Natural killer cell (primary cell): ENCODE measurements at regions not wholly inside any gene's neighbourhood (a gene's known extent, or its start where the extent isn't known, plus 50 kb on each side); places are given as distances from the start of the nearest gene placed in this dataset.

Experiments used
- ATAC-seq, 3 donors: fragments of 150-1000 bp in 2 of 3; fragments of 200-7000 bp in 1 of 3; cut with Tn5 transposase; 1 replicate in 1 of 3; 2 replicates in 2 of 3; pipeline ENCODE4 v1.10.0; 2021; ENCODE audit warnings: mild to moderate bottlenecking in 2 of 3, moderate library complexity in 2 of 3
- DNase-seq, 2 donors: peaks; one replicate each; pipeline versions ENCODE4 v3.0.0 to v3.0.0-alpha.2; 2013 to 2021; ENCODE audit warnings: mixed read lengths in 1 of 2
- H3K27ac ChIP-seq: one replicate; pipeline ENCODE4 v1.5.1; 2013; ENCODE audit warnings: mild to moderate bottlenecking, low read length
- H3K27me3 ChIP-seq: one replicate; pipeline ENCODE4 v1.6.1; 2013; ENCODE audit warnings: low read length; ENCODE audit not compliant: control insufficient read depth, insufficient read depth
- H3K36me3 ChIP-seq: one replicate; pipeline ENCODE4 v1.6.1; 2013; ENCODE audit warnings: low read length; ENCODE audit not compliant: control insufficient read depth, insufficient read depth
- H3K4me1 ChIP-seq: one replicate; pipeline ENCODE4 v1.6.1; 2013; ENCODE audit warnings: low read length; ENCODE audit not compliant: control insufficient read depth, insufficient read depth
- H3K4me3 ChIP-seq: one replicate; pipeline ENCODE4 v1.5.1; 2013; ENCODE audit warnings: low read length
- H3K9me3 ChIP-seq: one replicate; pipeline ENCODE4 v1.6.1; 2013; ENCODE audit warnings: low read length; ENCODE audit not compliant: control insufficient read depth, insufficient read depth
- H3K27ac Mint-ChIP-seq, 2 donors: one replicate each; pipeline ENCODE4 v1.8.0; 2022; ENCODE audit warnings: mild to moderate bottlenecking in 2 of 2, mixed read lengths in 2 of 2, moderate library complexity in 1 of 2
- H3K27me3 Mint-ChIP-seq, 2 donors: one replicate each; pipeline ENCODE4 v1.8.0; 2022; ENCODE audit warnings: low read depth in 2 of 2, mixed read lengths in 2 of 2
- H3K36me3 Mint-ChIP-seq: one replicate; pipeline ENCODE4 v1.8.0; 2022; ENCODE audit warnings: mixed read lengths
- H3K4me1 Mint-ChIP-seq, 2 donors: one replicate each; pipeline ENCODE4 v1.8.0; 2022; ENCODE audit warnings: mixed read lengths in 2 of 2
- H3K4me3 Mint-ChIP-seq: one replicate; pipeline ENCODE4 v1.8.0; 2022; ENCODE audit warnings: mild to moderate bottlenecking, moderate library complexity, mixed read lengths
- H3K9me3 Mint-ChIP-seq, 2 donors: one replicate each; pipeline ENCODE4 v1.8.0; 2022; ENCODE audit warnings: mixed read lengths in 2 of 2
- CTCF ChIP-seq: fragments of 200-600 bp; IDR thresholded peaks from one replicate; pipeline ENCODE4 v1.8.0; 2022; ENCODE audit warnings: antibody characterized with exemption
- WGBS: methylation state at CpG from one replicate; pipeline ENCODE4 v1.1.7; 2013; ENCODE audit warnings: missing lambda C conversion rate; ENCODE audit not compliant: insufficient coverage; 5-methylcytosine and 5-hydroxymethylcytosine counted together
- intact Hi-C: fragments of 100-400 bp; cut with micrococcal nuclease; formaldehyde crosslinking; loops from one replicate; pipeline ENCODE4 v1.14.2; 2022

- no peaks in the 10 kb centered on the region for H3K36me3 Mint-ChIP-seq
- TF ChIP-seq CTCF: no peak
Measured at GRCh38 chr1:4126251-4126650, 226.2 kb upstream of the C1orf174 start.

GRCh38 chr1:4126731-4127591 is 226.9 kb upstream of the C1orf174 start:
- no peak for TF ChIP-seq CTCF
- H3K27ac Mint-ChIP-seq: no peak overlapping the region
- H3K4me3 Mint-ChIP-seq: no peak overlapping the region
- H3K36me3 Mint-ChIP-seq: no peaks in the 10 kb centered on the region
- Histone ChIP-seq H3K27ac (no peak overlapping the region), H3K9me3 (no peaks in the 10 kb centered on the region), H3K4me3 (no peak overlapping the region), H3K27me3 (no peaks in the 10 kb centered on the region), H3K36me3 (no peaks in the 10 kb centered on the region), H3K4me1 (no peaks in the 10 kb centered on the region)
- no peaks in the 10 kb centered on the region for H3K9me3 Mint-ChIP-seq
- H3K4me1 Mint-ChIP-seq: no peaks in the 10 kb centered on the region
- WGBS: 85% methylated on average over 20 of the region's 20 CpGs
- ATAC-seq (no peak), DNase-seq (no peak)
- H3K27me3 Mint-ChIP-seq: no peaks in the 10 kb centered on the region
- intact Hi-C loops: no loop called here

More at GRCh38 chr1:4126251-4126650, 226.2 kb upstream of the C1orf174 start:
- Histone ChIP-seq H3K4me3 (no peak overlapping the region), H3K27ac (no peak overlapping the region), H3K27me3 (no peaks in the 10 kb centered on the region), H3K9me3 (no peaks in the 10 kb centered on the region), H3K36me3 (no peaks in the 10 kb centered on the region), H3K4me1 (no peaks in the 10 kb centered on the region)
- intact Hi-C loops: no loop called here
- H3K27ac Mint-ChIP-seq: no peak overlapping the region
- H3K4me3 Mint-ChIP-seq: no peak overlapping the region
- WGBS: 89% methylated on average over 8 of the region's 9 CpGs
- ATAC-seq (no peak), DNase-seq (no peak)
- H3K9me3 Mint-ChIP-seq: no peaks in the 10 kb centered on the region
- no peaks in the 10 kb centered on the region for H3K27me3 Mint-ChIP-seq
- H3K4me1 Mint-ChIP-seq: no peaks in the 10 kb centered on the region

- ATAC-seq: no peak
- no peaks in the 10 kb centered on the region for H3K9me3 Mint-ChIP-seq
- no peaks in the 10 kb centered on the region for H3K27me3 Mint-ChIP-seq
- H3K4me1 Mint-ChIP-seq: no peaks in the 10 kb centered on the region
- no peaks in the 10 kb centered on the region for H3K27me3 ChIP-seq
- H3K27ac ChIP-seq: no peak overlapping the region
- no peaks in the 10 kb centered on the region for H3K9me3 ChIP-seq
- intact Hi-C loops: no loop called here
- H3K36me3 Mint-ChIP-seq: no peaks in the 10 kb centered on the region
- no peak for TF ChIP-seq CTCF
- H3K4me3 Mint-ChIP-seq: no peak overlapping the region
- no peak overlapping the region for H3K4me3 ChIP-seq
- no peaks in the 10 kb centered on the region for H3K36me3 ChIP-seq
- H3K27ac Mint-ChIP-seq: no peak overlapping the region
- DNase-seq: no peak
- 85% methylated on average over 23 of the region's 23 CpGs for WGBS
- H3K4me1 ChIP-seq: no peaks in the 10 kb centered on the region
Measured at GRCh38 chr1:4127592-4128140, 227.6 kb upstream of the C1orf174 start.
